HUES48 (cell line): ENCODE measurements at regions not wholly inside any gene's neighbourhood (a gene's known extent, or its start where the extent isn't known, plus 50 kb on each side); places are given as distances from the start of the nearest gene placed in this dataset.

Experiments
- H3K27ac ChIP-seq: one replicate; pipeline ENCODE4 v1.7.0; 2013; ENCODE audit warnings: low read depth, low read length, inconsistent platforms
- H3K27me3 ChIP-seq: 2 replicates; pipeline ENCODE4 v1.6.1; 2013; ENCODE audit warnings: mild to moderate bottlenecking, low read length; ENCODE audit not compliant: control insufficient read depth, insufficient read depth
- H3K36me3 ChIP-seq: 2 replicates; pipeline ENCODE4 v1.6.1; 2013; ENCODE audit warnings: low read length; ENCODE audit not compliant: control insufficient read depth, insufficient read depth
- H3K4me1 ChIP-seq: 2 replicates; pipeline ENCODE4 v1.6.1; 2013; ENCODE audit warnings: mild to moderate bottlenecking, low read length; ENCODE audit not compliant: control insufficient read depth, insufficient read depth
- H3K4me3 ChIP-seq: 2 replicates; pipeline ENCODE4 v1.5.1; 2013; ENCODE audit warnings: mild to moderate bottlenecking, low read depth, low read length
- H3K9ac ChIP-seq: 2 replicates; pipeline ENCODE4 v1.6.1; 2013; ENCODE audit warnings: mild to moderate bottlenecking, low read depth, low read length, moderate library complexity
- H3K9me3 ChIP-seq: 2 replicates; pipeline ENCODE4 v1.6.1; 2013; ENCODE audit warnings: low read length; ENCODE audit not compliant: control insufficient read depth, insufficient read depth

DNA sequence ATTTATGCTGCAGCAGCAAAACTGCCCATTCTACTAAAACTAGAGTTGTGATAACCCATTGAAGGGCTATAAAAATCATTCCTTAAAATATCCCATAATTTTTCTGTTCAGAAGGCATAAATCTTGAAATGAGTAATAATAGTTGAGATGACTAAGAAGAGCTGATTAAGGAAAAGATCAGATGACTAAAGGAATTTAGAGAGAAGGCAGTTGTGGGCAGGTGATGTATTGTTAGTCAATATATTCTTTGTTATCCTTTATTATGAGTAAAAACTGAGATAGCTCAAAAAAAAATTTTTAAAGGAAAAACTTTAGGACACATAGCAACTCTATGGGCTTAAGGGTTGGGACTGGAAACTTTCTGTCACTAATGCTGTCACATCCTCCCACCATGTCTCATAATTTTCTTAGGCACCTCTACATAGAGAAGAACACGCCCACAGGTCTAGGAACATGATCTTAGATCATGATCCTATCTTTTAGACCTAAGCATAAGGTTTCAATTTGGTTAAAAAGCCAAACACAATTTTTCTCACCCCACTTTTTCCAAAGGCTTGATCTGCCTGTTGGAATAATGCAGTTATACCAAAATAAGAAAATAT, 597.5 kb upstream of the MEF2C start:
- Histone ChIP-seq H3K9me3 (no peaks in the 10 kb centered on the region), H3K27me3 (no peaks in the 10 kb centered on the region), H3K4me3 (no peak overlapping the region), H3K36me3 (no peaks in the 10 kb centered on the region), H3K9ac (no peak overlapping the region), H3K4me1 (no peaks in the 10 kb centered on the region), H3K27ac (no peak overlapping the region)

DNA sequence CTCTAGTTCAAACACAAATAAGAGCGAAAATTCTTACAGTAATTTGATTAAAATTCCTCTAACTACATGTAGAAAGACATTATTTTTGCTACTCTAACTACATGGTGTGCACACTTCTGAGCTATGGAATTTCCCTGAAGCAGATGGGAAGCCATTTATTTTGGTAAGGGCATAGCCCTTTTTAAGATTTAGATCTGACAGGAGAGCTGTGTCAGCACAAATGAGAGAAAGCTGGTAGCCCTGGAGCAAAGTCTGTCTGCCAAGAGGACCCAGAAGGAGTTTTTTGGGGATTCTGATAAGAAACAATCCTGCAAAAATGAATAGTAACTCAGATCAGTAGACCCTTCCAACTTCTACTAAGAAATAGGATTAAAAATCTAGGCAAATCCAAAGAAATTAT, 595.9 kb upstream of the MEF2C start:
- no peaks in the 10 kb centered on the region for H3K4me1 ChIP-seq
- no peak overlapping the region for H3K9ac ChIP-seq
- H3K4me3 ChIP-seq, result no peak overlapping the region
- H3K9me3 ChIP-seq, result no peaks in the 10 kb centered on the region
- H3K36me3 ChIP-seq, result no peaks in the 10 kb centered on the region
- H3K27me3 ChIP-seq, result no peaks in the 10 kb centered on the region
- H3K27ac ChIP-seq, result no peak overlapping the region

DNA sequence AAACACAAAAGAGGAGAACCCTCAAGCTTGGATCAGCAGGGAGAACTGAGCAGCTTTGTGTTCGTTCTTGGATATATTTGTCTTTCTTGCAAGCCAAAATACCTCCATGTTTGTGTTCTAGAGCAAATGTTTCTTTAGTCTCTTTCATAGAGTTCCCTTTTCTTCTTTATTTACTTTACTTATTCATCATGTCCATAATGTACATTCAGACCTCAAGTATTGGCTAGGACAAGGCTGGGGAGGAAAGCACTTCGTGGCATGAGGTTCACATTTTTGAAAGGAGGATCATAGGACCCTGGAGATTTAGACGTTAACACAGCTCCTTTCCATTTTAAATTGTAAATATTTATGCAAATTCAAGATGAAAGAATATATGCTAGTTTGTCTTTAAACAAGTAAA, 590.2 kb upstream of the MEF2C start:
- Histone ChIP-seq H3K9ac (no peak overlapping the region), H3K4me3 (no peak overlapping the region), H3K4me1 (no peaks in the 10 kb centered on the region), H3K27ac (no peak overlapping the region), H3K36me3 (no peaks in the 10 kb centered on the region), H3K27me3 (no peaks in the 10 kb centered on the region), H3K9me3 (no peaks in the 10 kb centered on the region)

DNA sequence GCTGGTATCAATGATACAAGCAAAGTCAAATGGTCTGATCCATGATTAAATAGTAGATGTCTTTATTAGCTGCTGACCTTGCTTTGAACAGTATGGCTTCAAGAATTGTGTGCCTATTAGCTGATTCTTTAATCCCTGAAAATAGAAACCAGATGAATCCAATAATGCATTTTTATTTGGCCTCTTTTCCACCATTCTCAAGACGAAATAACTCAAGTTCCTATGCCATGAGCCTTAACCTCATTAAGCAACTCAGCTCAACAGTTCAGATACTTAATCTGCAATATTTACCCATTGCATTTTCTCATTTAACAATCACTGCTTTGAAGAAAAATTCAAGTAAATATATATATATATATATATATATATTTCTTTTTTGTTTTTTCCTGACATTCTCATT, 588.6 kb upstream of the MEF2C start:
- no peaks in the 10 kb centered on the region for H3K27me3 ChIP-seq
- H3K4me3 ChIP-seq, result no peak overlapping the region
- H3K9ac ChIP-seq, result no peak overlapping the region
- no peak overlapping the region for H3K27ac ChIP-seq
- no peaks in the 10 kb centered on the region for H3K4me1 ChIP-seq
- no peaks in the 10 kb centered on the region for H3K9me3 ChIP-seq
- H3K36me3 ChIP-seq, result no peaks in the 10 kb centered on the region

DNA sequence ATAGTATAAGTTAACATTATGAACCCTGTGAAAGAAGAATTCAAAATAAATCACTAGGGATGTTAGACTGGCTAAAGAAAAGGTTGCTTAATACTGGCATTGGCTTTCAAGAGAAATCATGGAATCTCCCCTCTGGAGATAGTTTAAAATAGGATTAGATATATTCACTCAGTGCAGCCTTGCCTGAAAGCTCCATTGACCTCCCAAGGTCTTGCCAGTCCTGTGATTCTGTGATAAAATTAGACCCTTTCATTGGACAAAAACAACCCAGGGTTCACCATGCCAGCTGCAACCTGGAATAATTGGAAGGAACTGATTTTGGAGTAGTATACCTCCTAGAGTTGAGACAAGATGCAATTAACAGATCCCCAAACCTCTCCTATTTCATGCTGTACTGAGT, 588.1 kb upstream of the MEF2C start:
- Histone ChIP-seq H3K36me3 (no peaks in the 10 kb centered on the region), H3K9ac (no peak overlapping the region), H3K27ac (no peak overlapping the region), H3K9me3 (no peaks in the 10 kb centered on the region), H3K27me3 (no peaks in the 10 kb centered on the region), H3K4me3 (no peak overlapping the region), H3K4me1 (no peaks in the 10 kb centered on the region)

DNA sequence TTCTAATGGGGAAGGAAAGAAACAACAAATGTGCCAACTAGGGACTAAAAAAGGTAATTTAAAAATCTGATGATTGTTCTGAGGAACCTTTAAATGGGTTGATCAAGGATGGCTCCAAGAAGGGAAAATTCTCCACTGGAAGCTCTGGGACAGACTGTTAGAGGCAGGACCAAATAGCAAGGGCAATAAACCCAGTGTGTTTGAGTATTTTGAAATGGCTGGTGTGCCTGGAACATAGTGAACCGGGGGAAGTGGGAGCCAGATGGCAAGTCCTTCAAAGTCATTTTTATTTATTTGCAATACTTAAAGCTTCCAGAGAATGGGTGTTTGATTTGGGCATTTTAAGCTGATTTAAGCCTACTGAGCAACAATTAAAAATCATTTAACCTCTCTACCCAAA, 587.7 kb upstream of the MEF2C start:
- Histone ChIP-seq H3K9ac (no peak overlapping the region), H3K9me3 (no peaks in the 10 kb centered on the region), H3K27ac (no peak overlapping the region), H3K4me3 (no peak overlapping the region), H3K27me3 (no peaks in the 10 kb centered on the region), H3K4me1 (no peaks in the 10 kb centered on the region), H3K36me3 (no peaks in the 10 kb centered on the region)

DNA sequence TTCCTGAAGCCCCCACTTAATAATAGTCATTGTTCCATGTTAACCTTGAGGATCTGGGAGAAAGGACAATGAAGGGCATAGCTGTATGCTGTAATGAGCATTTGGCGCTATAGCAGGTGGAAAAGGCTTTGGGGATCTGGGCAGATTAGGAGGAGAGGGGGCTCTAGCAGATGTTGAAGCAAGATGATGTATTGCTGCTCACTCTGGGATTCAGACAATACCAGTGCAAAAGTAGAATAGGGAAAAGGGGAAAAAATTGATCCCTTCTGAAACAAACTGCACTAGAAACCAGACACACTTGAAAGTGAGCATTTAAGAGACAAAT, 575.3 kb upstream of the MEF2C start:
- no peak overlapping the region for H3K4me3 ChIP-seq

DNA sequence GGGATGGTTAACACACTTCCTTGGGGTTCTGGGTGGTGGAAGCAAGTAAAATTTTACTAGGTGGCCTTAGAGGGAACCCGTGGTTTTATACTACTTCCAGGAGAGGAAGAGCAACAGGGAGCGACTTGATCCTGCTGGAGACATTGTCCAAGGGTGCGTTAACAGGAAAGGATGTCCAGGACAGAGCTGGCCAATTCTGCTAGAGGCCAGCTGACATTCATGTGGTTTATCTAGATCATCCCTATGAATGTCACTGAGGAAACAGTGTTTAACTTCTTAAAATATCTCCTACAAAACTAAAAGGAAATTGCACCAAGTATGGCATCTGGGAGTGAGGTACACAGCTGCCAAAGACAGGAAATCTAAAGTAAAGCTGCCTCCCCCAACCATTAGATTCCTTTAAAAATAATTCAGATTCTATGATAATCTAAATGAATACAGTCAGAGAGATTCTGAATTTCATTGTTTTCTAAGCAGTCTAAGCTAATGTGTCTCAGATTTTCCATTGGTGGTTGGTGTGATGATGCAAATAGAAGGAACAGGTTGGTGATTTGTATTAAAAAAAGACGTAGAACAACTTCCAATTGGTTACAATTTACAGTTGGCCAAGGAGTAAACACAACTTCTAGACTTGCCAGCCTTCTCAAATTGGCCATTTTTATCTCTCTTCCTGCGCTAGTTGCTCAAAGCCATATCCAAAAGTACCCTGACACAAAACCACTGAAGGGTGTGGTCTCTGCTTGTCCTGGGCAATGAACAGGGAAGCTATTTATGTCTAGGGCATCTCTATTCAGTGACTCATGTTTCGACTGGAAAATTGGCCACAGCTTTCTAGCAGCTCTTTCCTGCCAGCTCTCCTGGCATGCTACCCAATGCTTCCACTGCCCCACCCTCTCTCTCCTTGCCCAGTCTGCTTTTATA, 574.7 kb upstream of the MEF2C start:
- Histone ChIP-seq H3K9ac (no peak overlapping the region), H3K27ac (no peak overlapping the region), H3K4me1 (no peaks in the 10 kb centered on the region), H3K4me3 (no peak overlapping the region), H3K36me3 (no peaks in the 10 kb centered on the region), H3K9me3 (no peaks in the 10 kb centered on the region), H3K27me3 (no peaks in the 10 kb centered on the region)

More for the DNA sequence above, 575.3 kb upstream of the MEF2C start:
- H3K9ac ChIP-seq, result no peak overlapping the region
- no peak overlapping the region for H3K27ac ChIP-seq
- no peaks in the 10 kb centered on the region for H3K9me3 ChIP-seq
- H3K4me1 ChIP-seq, result no peaks in the 10 kb centered on the region
- no peaks in the 10 kb centered on the region for H3K27me3 ChIP-seq
- no peaks in the 10 kb centered on the region for H3K36me3 ChIP-seq

DNA sequence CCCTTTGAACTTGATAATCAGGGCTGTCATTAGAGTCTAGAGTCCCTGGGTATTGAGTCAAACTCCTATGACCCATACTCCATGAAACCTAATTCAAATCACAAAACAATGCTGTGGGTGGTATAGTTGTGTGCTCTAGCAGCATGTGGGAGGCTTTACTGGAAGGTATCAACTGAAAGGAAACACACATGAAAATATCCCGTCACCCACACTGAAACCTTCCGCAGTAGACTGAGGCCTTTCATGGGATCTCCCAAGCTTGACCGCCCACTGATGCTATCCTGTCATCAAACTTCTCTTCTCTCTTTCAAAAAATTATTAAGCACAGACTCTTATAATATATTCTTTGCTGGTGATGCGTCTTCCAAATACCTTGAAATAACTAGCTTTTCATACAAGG, 569.1 kb upstream of the MEF2C start:
- no peaks in the 10 kb centered on the region for H3K27me3 ChIP-seq
- no peak overlapping the region for H3K4me3 ChIP-seq
- no peaks in the 10 kb centered on the region for H3K9me3 ChIP-seq
- peaks cover 48% of the 10 kb centered on the region for H3K4me1 ChIP-seq
- no peak overlapping the region for H3K9ac ChIP-seq
- H3K27ac ChIP-seq, result peak overlapping the region; percentile 33
- no peaks in the 10 kb centered on the region for H3K36me3 ChIP-seq

DNA sequence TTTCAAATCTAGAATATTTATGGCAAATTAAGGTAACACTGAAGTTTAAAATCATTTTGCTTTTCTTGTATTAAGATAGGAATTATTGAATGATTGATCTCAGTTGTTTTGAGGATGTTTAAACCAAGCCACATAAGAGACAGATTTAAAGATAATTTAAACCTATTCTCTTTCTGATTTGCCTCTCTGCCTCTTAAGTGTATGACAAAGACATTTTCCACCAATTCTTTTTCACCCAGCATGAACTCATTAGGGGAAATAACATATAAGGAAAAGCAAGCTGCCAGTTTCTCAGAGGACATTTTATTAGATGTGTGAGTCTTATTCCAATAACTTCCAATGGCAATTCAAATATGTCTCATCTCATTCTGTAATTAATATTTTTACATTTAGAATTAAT, 568.3 kb upstream of the MEF2C start:
- H3K27me3 ChIP-seq, result no peaks in the 10 kb centered on the region
- H3K4me1 ChIP-seq, result peaks cover 56% of the 10 kb centered on the region
- no peaks in the 10 kb centered on the region for H3K36me3 ChIP-seq
- H3K9ac ChIP-seq, result no peak overlapping the region
- H3K9me3 ChIP-seq, result no peaks in the 10 kb centered on the region
- no peak overlapping the region for H3K27ac ChIP-seq
- H3K4me3 ChIP-seq, result no peak overlapping the region

DNA sequence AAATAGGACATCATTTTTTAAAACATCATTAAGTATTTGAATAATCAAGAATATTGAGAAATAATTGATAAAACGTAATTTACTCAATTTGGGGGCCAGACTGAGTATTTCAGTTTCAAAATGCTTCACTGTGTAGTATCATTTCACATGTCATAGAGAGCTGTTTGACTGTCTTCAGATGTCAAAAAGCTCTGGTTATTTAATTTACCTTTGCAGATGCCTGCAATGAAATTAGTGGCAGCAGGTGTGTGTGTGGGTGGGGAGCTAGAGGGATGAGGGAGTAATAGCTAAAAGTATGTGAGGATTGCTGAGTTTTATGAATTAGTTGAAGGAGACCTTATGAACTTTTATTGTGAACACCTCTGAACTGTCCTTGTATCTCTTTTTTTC, 567.2 kb upstream of the MEF2C start:
- H3K9ac ChIP-seq, result no peak overlapping the region
- H3K27me3 ChIP-seq, result no peaks in the 10 kb centered on the region
- H3K27ac ChIP-seq, result no peak overlapping the region

More for the DNA sequence above, 567.2 kb upstream of the MEF2C start:
- no peak overlapping the region for H3K4me3 ChIP-seq
- H3K9me3 ChIP-seq, result no peaks in the 10 kb centered on the region
- no peaks in the 10 kb centered on the region for H3K36me3 ChIP-seq
- peaks cover 56% of the 10 kb centered on the region for H3K4me1 ChIP-seq
